OCI-LY1 (cell line): ENCODE measurements at regions not wholly inside any gene's neighbourhood (a gene's known extent, or its start where the extent isn't known, plus 50 kb on each side); places are given as distances from the start of the nearest gene placed in this dataset.

Experiments
- H2AFZ ChIP-seq: fragments of 200-600 bp; sonication (generic), shearing (Covaris generic); 2 replicates; pipeline ENCODE4 v1.6.0; 2014; ENCODE audit warnings: antibody characterized with exemption, mild to moderate bottlenecking, low read length
- H3F3A ChIP-seq: fragments of 200-600 bp; sonication (generic), shearing (Covaris generic); 2 replicates; pipeline ENCODE4 v1.6.0; 2014; ENCODE audit warnings: mild to moderate bottlenecking, antibody characterized with exemption, low read length, moderate library complexity; ENCODE audit not compliant: insufficient read depth
- H3K27ac ChIP-seq: fragments of 200-600 bp; sonication (generic); 2 replicates; pipeline ENCODE4 v1.5.1; 2014; ENCODE audit warnings: low read length, mixed run types, mild to moderate bottlenecking, low read depth; ENCODE audit not compliant: poor library complexity, severe bottlenecking
- H3K27me3 ChIP-seq: fragments of 200-600 bp; sonication (generic); 2 replicates; pipeline ENCODE4 v1.6.0; 2014; ENCODE audit warnings: antibody characterized with exemption, mild to moderate bottlenecking, low read length, moderate library complexity; ENCODE audit not compliant: insufficient read depth
- H3K36me3 ChIP-seq: fragments of 200-600 bp; sonication (generic); 2 replicates; pipeline ENCODE4 v1.6.1; 2014; ENCODE audit warnings: mild to moderate bottlenecking, antibody characterized with exemption, low read length, moderate library complexity, mixed read lengths; ENCODE audit not compliant: insufficient read depth
- H3K4me1 ChIP-seq: fragments of 200-600 bp; sonication (generic); 2 replicates; pipeline ENCODE4 v1.5.1; 2014; ENCODE audit warnings: mild to moderate bottlenecking, low read length, moderate library complexity; ENCODE audit not compliant: insufficient read depth, severe bottlenecking
- H3K4me2 ChIP-seq: fragments of 200-600 bp; sonication (generic), shearing (Covaris generic); 2 replicates; pipeline ENCODE4 v1.6.1; 2014; ENCODE audit warnings: low read length
- H3K4me3 ChIP-seq: fragments of 200-600 bp; sonication (generic); 2 replicates; pipeline ENCODE4 v1.5.1; 2014; ENCODE audit warnings: low read length, low read depth, mild to moderate bottlenecking, mixed read lengths; ENCODE audit not compliant: poor library complexity, severe bottlenecking
- H3K79me2 ChIP-seq: fragments of 200-600 bp; shearing (Covaris generic); 2 replicates; pipeline ENCODE4 v1.6.1; 2016; ENCODE audit warnings: mixed run types, low read length, mixed read lengths; ENCODE audit not compliant: insufficient read depth
- H3K9ac ChIP-seq: fragments of 200-600 bp; sonication (generic), shearing (Covaris generic); 2 replicates; pipeline ENCODE4 v1.6.1; 2014; ENCODE audit warnings: mild to moderate bottlenecking, low read length, mixed read lengths
- H3K9me2 ChIP-seq: fragments of 200-600 bp; sonication (generic), shearing (Covaris generic); 2 replicates; pipeline ENCODE4 v1.6.1; 2014; ENCODE audit warnings: low read depth, mild to moderate bottlenecking, low read length, mixed read lengths
- H3K9me3 ChIP-seq: fragments of 200-600 bp; shearing (Covaris generic); 2 replicates; pipeline ENCODE4 v1.6.1; 2014; ENCODE audit warnings: low read length, mixed read lengths
- H4K20me1 ChIP-seq: fragments of 200-600 bp; sonication (generic), shearing (Covaris generic); 2 replicates; pipeline ENCODE4 v1.6.0; 2016; ENCODE audit warnings: mild to moderate bottlenecking, low read length; ENCODE audit not compliant: insufficient read depth
- CTCF ChIP-seq: fragments of 200-600 bp; sonication (generic), shearing (Covaris generic); IDR thresholded peaks from 2 replicates; pipeline ENCODE4 v1.5.1; 2017; ENCODE audit warnings: mild to moderate bottlenecking, antibody characterized with exemption, low read length, moderate library complexity, mixed read lengths
- EZH2 ChIP-seq: fragments of 200-600 bp; sonication (generic), shearing (Covaris generic); IDR thresholded peaks from 2 replicates; pipeline ENCODE4 v1.8.0; 2017; ENCODE audit warnings: borderline replicate concordance, mixed run types, mild to moderate bottlenecking, antibody characterized with exemption, low read length, moderate library complexity, mixed read lengths

DNA sequence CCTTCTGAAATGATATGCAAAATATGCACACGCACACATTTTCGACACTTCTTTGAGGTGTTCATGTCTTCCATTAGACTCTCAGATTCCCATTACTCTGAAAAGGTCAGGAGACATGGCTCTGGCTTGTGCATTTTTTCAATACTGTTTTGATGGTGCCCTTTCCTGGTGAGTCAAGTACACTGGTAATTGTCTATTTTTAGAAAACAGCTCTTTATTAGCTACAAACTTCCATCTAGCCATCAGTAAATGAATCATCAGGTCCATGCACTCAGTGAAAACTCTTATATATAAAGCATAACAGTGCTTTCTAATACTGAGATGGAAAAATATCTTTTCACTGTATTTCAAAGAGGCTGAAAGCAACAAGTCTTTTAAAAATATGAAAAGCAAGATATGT, 194.9 kb downstream of the GALNT1 start:
- TF ChIP-seq CTCF (no peak), EZH2 (no peak)
- Histone ChIP-seq H3K27ac (no peak overlapping the region), H3K9me2 (no peaks in the 10 kb centered on the region), H3K9ac (no peak overlapping the region), H4K20me1 (no peaks in the 10 kb centered on the region), H3K4me2 (no peak overlapping the region), H3F3A (no peaks in the 10 kb centered on the region), H2AFZ (no peak overlapping the region), H3K79me2 (no peaks in the 10 kb centered on the region), H3K4me3 (no peak overlapping the region), H3K4me1 (no peaks in the 10 kb centered on the region), H3K27me3 (no peaks in the 10 kb centered on the region), H3K36me3 (no peaks in the 10 kb centered on the region), H3K9me3 (no peaks in the 10 kb centered on the region)

DNA sequence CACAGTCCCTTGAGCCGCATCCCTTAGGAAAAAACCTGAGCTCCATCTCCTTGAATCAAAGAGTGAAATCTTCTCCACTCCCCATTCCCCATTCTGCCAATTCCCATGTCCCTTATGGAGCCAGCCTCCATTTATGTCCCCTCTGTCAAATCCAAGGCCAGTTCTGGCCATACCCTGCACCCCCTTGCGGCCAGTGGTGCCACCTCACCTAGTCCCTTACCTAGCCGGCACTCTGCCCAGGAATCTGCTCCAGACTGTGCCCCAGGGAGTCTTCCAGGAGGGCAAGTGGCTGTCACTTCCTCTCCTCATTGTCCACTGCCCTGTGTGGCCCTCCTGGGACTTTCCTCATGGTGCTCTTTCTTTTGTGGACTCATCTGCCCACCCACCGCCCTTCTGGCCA, 195.4 kb upstream of the RMP24 start:
- H3K4me3 ChIP-seq = no peak overlapping the region
- no peak overlapping the region for H3K4me2 ChIP-seq
- H3K9me3 ChIP-seq = no peaks in the 10 kb centered on the region
- no peaks in the 10 kb centered on the region for H3K79me2 ChIP-seq
- H3K36me3 ChIP-seq = no peaks in the 10 kb centered on the region
- H3K27ac ChIP-seq = no peak overlapping the region
- H3K27me3 ChIP-seq = no peaks in the 10 kb centered on the region
- no peaks in the 10 kb centered on the region for H3K4me1 ChIP-seq
- H3F3A ChIP-seq = no peaks in the 10 kb centered on the region
- no peaks in the 10 kb centered on the region for H4K20me1 ChIP-seq
- H3K9me2 ChIP-seq = no peaks in the 10 kb centered on the region
- TF ChIP-seq CTCF (no peak), EZH2 (no peak)
- no peak overlapping the region for H3K9ac ChIP-seq
- H2AFZ ChIP-seq = no peak overlapping the region

DNA sequence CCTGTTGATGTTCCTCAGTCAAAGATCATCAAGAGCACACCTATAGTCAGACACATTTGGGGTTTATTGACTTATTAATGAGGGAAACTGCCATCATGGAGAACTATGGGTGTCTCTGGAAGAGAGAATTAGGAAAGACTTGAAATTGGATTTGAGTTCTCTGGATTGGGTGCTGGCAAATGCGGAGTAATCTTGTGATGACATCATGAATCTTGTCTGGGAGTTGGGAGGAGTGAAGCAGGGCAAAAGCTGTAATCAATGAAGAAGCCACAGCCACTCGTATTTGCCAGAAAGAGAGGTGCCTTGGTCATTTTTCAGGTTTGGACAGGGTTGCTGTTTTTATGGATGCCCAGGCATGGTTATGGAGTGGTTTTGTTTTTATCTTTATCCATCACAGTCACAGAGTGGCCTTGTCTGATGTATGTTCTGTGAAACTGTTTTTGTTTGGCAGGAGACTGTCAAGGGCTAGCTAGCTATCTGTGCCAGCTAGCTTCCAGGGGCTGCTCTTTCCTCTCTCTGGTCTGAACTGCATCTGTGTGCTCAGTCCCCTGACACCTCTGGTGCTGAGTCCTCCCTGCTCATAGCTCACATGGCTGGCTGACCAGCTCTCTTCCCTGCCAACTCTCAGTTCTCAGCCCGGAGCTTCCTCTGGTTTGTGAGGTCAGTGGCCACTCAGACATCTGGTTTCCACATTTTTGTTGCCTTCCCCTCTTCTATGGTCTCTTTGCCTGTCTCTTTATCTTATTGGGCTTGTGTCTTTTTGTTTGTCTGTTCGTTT, 193.4 kb upstream of the RMP24 start:
- Histone ChIP-seq H3K79me2 (no peaks in the 10 kb centered on the region), H3K27me3 (no peaks in the 10 kb centered on the region), H3K4me2 (no peak overlapping the region), H3F3A (no peaks in the 10 kb centered on the region), H3K9me2 (no peaks in the 10 kb centered on the region), H3K9ac (no peak overlapping the region), H3K27ac (no peak overlapping the region), H4K20me1 (no peaks in the 10 kb centered on the region), H3K4me3 (no peak overlapping the region), H2AFZ (no peak overlapping the region), H3K36me3 (no peaks in the 10 kb centered on the region), H3K4me1 (no peaks in the 10 kb centered on the region), H3K9me3 (no peaks in the 10 kb centered on the region)
- TF ChIP-seq EZH2 (no peak), CTCF (no peak)
